ENCODE measurements at regions not wholly inside any gene's neighbourhood (a gene's known extent, or its start where the extent isn't known, plus 50 kb on each side); places are given as distances from the start of the nearest gene placed in this dataset.

- DNase-seq (ENCODE audit: low read depth in 2 of 2) = peak in 1 of 2 donors; percentile 9
- no peak overlapping the region for H3K4me3 ChIP-seq (replicated peaks in 1 of 2; ENCODE audit: low read depth in 2 of 2, low read length in 2 of 2)
- TF ChIP-seq, protein P1, sequence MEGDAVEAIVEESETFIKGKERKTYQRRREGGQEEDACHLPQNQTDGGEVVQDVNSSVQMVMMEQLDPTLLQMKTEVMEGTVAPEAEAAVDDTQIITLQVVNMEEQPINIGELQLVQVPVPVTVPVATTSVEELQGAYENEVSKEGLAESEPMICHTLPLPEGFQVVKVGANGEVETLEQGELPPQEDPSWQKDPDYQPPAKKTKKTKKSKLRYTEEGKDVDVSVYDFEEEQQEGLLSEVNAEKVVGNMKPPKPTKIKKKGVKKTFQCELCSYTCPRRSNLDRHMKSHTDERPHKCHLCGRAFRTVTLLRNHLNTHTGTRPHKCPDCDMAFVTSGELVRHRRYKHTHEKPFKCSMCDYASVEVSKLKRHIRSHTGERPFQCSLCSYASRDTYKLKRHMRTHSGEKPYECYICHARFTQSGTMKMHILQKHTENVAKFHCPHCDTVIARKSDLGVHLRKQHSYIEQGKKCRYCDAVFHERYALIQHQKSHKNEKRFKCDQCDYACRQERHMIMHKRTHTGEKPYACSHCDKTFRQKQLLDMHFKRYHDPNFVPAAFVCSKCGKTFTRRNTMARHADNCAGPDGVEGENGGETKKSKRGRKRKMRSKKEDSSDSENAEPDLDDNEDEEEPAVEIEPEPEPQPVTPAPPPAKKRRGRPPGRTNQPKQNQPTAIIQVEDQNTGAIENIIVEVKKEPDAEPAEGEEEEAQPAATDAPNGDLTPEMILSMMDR (IDR thresholded peaks at IDR 0.05; ENCODE audit: low read depth, low read length) = no peak
These were observed 53.6 kb upstream of the OR5D13 start for GRCh38 chr11:55719608-55720160.

Measured in cardiac fibroblast (primary cell).